Fibroblast of pulmonary artery (primary cell): ENCODE measurements at regions not wholly inside any gene's neighbourhood (a gene's known extent, or its start where the extent isn't known, plus 50 kb on each side); places are given as distances from the start of the nearest gene placed in this dataset.

Source experiments
- DNase-seq: peaks from one replicate; pipeline ENCODE4 v3.0.0-alpha.2; 2010; ENCODE audit warnings: low read depth
- H3K4me3 ChIP-seq: replicated peaks from 2 replicates; pipeline ENCODE4 v1.5.1; 2011; ENCODE audit warnings: low read depth, mild to moderate bottlenecking, control low read depth, low read length, moderate library complexity
- CTCF ChIP-seq: IDR thresholded peaks from 2 replicates; pipeline ENCODE4 v1.5.1; 2011; ENCODE audit warnings: mild to moderate bottlenecking, control low read depth, low read length, inconsistent platforms; ENCODE audit errors: missing control alignments

- no peak for DNase-seq
- TF ChIP-seq CTCF: no peak
- H3K4me3 ChIP-seq: no peak overlapping the region
Observed at GRCh38 chr16:63373744-63374143, 1337.5 kb upstream of the CDH8 start.

- no peak for TF ChIP-seq CTCF
- no peak for DNase-seq
- no peak overlapping the region for H3K4me3 ChIP-seq
Observed at GRCh38 chr16:63372815-63373214, 1336.6 kb upstream of the CDH8 start.

GRCh38 chr16:63372283-63372682 is 1336.0 kb upstream of the CDH8 start:
- no peak overlapping the region for H3K4me3 ChIP-seq
- TF ChIP-seq CTCF: no peak
- DNase-seq: no peak

- no peak for TF ChIP-seq CTCF
- DNase-seq: no peak
Observed at GRCh38 chr16:63365649-63366304, 1329.5 kb upstream of the CDH8 start.

GRCh38 chr16:63363738-63364137 is 1327.5 kb upstream of the CDH8 start:
- H3K4me3 ChIP-seq: no peak overlapping the region
- no peak for DNase-seq
- TF ChIP-seq CTCF: no peak

More at GRCh38 chr16:63365649-63366304, 1329.5 kb upstream of the CDH8 start:
- no peak overlapping the region for H3K4me3 ChIP-seq

GRCh38 chr16:63361032-63361624 is 1324.9 kb upstream of the CDH8 start:
- peak; percentile 78 for DNase-seq
- peak; percentile 90 for TF ChIP-seq CTCF
- no peak overlapping the region for H3K4me3 ChIP-seq

GRCh38 chr16:63349961-63350360 is 1313.7 kb upstream of the CDH8 start:
- TF ChIP-seq CTCF: no peak
- DNase-seq: no peak
- no peak overlapping the region for H3K4me3 ChIP-seq
